ENCODE measurements at regions not wholly inside any gene's neighbourhood (a gene's known extent, or its start where the extent isn't known, plus 50 kb on each side); places are given as distances from the start of the nearest gene placed in this dataset.

DNA sequence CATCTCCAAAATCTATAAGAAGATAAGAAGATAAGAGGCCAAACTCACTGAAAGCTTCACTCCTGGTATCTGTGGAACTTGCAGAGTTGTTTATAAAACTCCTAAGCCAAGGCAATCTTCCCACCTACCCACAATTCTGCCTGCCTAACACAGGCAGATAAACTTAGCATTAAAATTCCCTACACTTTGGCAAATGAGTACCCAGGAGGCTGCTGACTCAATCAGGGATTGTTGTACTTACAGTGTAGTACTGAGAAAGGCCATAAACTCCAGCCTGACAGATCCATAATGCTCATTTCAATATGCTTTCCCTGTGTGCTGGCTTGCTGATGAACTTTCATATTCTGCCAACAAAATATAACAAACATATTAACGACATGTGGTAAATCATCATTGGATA is 725.2 kb downstream of the BRINP1 start:
- no peak overlapping the region for H2BK15ac ChIP-seq (ENCODE audit: low read depth, low read length)
- H4K5ac ChIP-seq (ENCODE audit: insufficient read length, low read depth, low read length), result no peak overlapping the region
- H3K4me2 ChIP-seq (ENCODE audit: insufficient read depth, insufficient read length, low read length), result no peak overlapping the region
- no peak overlapping the region for H4K91ac ChIP-seq (ENCODE audit: insufficient read length, low read depth, low read length)
- no peak overlapping the region for H3K18ac ChIP-seq (ENCODE audit: insufficient read length, low read depth, low read length)
- no peak overlapping the region for H3K56ac ChIP-seq (ENCODE audit: insufficient read length, low read depth, low read length)
- H3K79me2 ChIP-seq (ENCODE audit: insufficient read depth, low read length), result no peaks in the 10 kb centered on the region
- H3K9ac ChIP-seq (ENCODE audit: extremely low read depth, insufficient read length, low read length), result no peak overlapping the region
- Mint-ChIP-seq H3K27me3 (ENCODE audit: low read depth) (no peaks in the 10 kb centered on the region), H3K4me3 (no peak overlapping the region), H3K4me1 (peaks cover 14 to 15% of the 10 kb centered on the region in 2 experiments), H3K36me3 (ENCODE audit: insufficient read depth in 1 of 3, low read depth in 3 of 3) (peaks cover 0 to 21% (median 9%) of the 10 kb centered on the region in 3 experiments; a peak in 6 of 7 replicates), H3K9me3 (peaks cover 22% of the 10 kb centered on the region in 2 experiments), H3K27ac (peak overlapping the region in 2 of 3 experiments; percentile 11 to 41; a peak in 3 of 7 replicates)
- H3K79me1 ChIP-seq (ENCODE audit: insufficient read depth, low read depth, low read length, poor library complexity, severe bottlenecking), result no peaks in the 10 kb centered on the region
- no peak overlapping the region for H2AK5ac ChIP-seq (ENCODE audit: insufficient read length, low read length)
- H4K8ac ChIP-seq (replicated peaks; ENCODE audit: insufficient read length, low read depth, low read length), result no peak overlapping the region
- H2BK5ac ChIP-seq (ENCODE audit: insufficient read length, low read length), result no peak overlapping the region
- no peaks in the 10 kb centered on the region for H3K23me2 ChIP-seq (ENCODE audit: insufficient read length, low read depth, low read length, poor library complexity, severe bottlenecking)
- H2BK20ac ChIP-seq (ENCODE audit: low read depth, low read length, poor library complexity, severe bottlenecking), result no peak overlapping the region
- no peak overlapping the region for H3K27ac ChIP-seq (ENCODE audit: insufficient read length, low read depth, low read length)
- no peak overlapping the region for H2BK12ac ChIP-seq (ENCODE audit: insufficient read length, low read depth, low read length)
- no CpG with 5 or more reads among the region's 1 CpG for WGBS (ENCODE audit: extremely low coverage, insufficient read length, low lambda C conversion rate)
- H3K14ac ChIP-seq (ENCODE audit: insufficient read depth, low read length), result no peak overlapping the region
- H3K9me3 ChIP-seq (ENCODE audit: control insufficient read depth, low read depth, low read length), result no peaks in the 10 kb centered on the region
- TF ChIP-seq, protein P1, sequence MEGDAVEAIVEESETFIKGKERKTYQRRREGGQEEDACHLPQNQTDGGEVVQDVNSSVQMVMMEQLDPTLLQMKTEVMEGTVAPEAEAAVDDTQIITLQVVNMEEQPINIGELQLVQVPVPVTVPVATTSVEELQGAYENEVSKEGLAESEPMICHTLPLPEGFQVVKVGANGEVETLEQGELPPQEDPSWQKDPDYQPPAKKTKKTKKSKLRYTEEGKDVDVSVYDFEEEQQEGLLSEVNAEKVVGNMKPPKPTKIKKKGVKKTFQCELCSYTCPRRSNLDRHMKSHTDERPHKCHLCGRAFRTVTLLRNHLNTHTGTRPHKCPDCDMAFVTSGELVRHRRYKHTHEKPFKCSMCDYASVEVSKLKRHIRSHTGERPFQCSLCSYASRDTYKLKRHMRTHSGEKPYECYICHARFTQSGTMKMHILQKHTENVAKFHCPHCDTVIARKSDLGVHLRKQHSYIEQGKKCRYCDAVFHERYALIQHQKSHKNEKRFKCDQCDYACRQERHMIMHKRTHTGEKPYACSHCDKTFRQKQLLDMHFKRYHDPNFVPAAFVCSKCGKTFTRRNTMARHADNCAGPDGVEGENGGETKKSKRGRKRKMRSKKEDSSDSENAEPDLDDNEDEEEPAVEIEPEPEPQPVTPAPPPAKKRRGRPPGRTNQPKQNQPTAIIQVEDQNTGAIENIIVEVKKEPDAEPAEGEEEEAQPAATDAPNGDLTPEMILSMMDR (conservative IDR thresholded peaks at IDR 0.05), result no peak
- H3K4ac ChIP-seq (ENCODE audit: low read depth, low read length), result no peak overlapping the region
- peaks cover 5% of the 10 kb centered on the region; the same call in 1 of the 2 replicates for H3K4me1 ChIP-seq (ENCODE audit: insufficient read depth, low read length)
- no peaks in the 10 kb centered on the region for H4K20me1 ChIP-seq (ENCODE audit: control insufficient read depth, insufficient read depth, insufficient read length)
- no peak overlapping the region for H2AFZ ChIP-seq (ENCODE audit: low read length)
- H3K27me3 ChIP-seq (ENCODE audit: insufficient read depth, low read length), result no peaks in the 10 kb centered on the region
- no peak overlapping the region for H2BK120ac ChIP-seq (ENCODE audit: low read depth, low read length, poor library complexity, severe bottlenecking)
- no peak overlapping the region for H3T11ph ChIP-seq (ENCODE audit: low read length)
- H3K23ac ChIP-seq (ENCODE audit: insufficient read length, low read depth, low read length), result no peak overlapping the region
- no peak for DNase-seq

All from H9 (cell line).